Kidney capillary endothelial cell (primary cell): ENCODE measurements at regions not wholly inside any gene's neighbourhood (a gene's known extent, or its start where the extent isn't known, plus 50 kb on each side); places are given as distances from the start of the nearest gene placed in this dataset.
"Not testable (repeated sequence)": the region's sequence is repeated elsewhere in the genome, so short reads cannot be mapped to it uniquely, and the experiment has no call there.

Experiments
- DNase-seq: peaks from one replicate; pipeline ENCODE4 v3.0.0-alpha.2; 2018; ENCODE audit warnings: low spot score

DNA sequence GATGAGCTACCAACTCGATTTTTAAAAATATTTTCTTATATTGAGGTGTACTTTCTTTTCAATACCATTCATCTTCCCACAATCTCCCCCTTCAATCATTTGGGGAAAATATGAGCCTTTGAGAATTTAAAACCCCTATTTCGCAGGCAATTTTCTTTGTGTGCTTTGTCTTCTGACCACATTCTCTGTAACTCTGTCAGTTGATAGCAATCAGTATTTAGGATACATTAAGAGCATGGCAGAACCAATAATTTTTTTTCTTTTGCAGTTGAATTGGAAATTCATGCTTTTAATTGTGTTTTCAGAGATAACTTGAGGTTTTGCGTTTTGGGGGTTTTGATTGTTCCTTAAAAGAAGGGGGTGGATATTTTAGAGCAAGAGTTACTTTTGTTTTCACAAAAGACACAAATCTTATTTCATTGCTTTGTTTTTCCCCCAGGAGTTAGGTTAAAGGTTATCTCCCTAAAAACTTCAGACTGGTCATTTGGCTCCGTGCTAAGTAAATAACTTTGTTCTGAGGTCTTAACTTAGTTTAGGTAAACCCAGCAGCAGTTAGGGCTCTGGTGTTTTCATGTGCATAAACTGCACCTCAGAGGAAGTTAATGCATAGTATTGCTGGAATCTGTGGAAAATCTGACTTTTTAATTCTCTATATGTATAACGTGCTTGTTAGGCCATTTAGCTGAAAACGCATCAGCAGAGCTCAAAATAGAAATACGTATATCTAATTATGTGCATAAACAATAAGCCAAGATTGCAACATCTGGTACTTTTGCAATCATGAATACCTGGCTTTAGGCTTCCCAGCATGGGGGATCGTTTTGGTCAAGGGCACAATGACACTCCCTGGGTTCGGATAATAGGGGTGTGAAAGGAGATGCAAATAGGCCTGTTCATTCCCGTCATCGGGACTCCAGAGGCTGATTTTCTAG, 676.4 kb upstream of the ANKRD30A start:
- no peak for DNase-seq

DNA sequence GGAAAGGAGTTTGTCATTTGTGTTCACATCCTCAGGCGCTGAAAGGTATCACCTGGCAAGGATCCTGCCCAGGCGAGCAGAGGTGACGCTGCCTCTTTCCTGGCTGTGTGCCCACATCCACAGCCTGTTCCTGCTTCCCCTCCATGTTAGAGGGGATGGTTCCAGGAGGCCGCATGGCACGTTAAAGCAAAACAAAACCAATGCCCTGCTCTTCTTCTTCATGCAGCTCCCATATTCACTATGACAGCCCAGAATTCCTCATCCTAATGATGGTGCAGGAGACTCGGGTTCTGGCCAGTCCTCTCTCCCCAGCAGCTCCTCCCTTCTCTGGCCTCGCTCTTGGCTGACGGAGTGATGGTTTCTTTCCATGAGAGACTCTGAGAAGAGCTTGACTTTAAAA, 678.5 kb upstream of the ANKRD30A start:
- DNase-seq = no peak

DNA sequence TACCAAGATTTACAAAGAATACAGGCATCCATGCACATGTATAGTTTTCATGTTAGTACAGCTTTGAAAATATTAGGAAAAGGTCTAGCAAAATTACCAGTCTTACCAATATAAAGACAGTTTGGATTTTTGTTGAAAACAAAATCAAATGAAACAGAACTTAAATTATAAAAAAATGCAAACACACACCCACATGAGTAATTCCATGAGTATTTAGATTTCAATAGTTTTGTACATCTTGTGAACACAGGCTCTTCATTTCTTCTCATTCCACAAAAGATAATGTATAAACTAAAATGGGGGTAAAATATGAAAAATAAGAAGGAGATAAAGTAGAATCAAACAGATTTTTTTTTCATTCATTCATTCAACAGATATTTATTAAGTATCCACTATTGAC, 682.2 kb upstream of the ANKRD30A start:
- DNase-seq = no peak

DNA sequence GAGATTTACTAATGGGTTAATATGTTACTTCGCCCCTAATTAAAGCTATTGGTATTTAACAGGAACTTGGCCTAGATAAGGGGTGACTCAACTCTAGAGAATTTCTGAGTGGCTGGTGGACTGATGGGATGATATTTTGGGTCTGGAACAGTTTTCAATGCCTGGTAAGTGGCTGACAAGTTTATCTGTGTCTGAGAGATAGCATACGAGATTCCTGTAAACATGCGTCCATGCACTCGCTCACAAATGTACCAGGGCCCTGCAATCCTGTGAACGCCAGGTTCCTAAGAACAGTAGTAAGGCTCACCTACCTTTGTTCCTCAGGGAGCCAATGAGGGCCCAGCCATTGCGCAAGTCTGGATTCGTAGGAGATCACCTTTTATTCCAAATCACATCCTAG, 683.8 kb upstream of the ANKRD30A start:
- no peak for DNase-seq

DNA sequence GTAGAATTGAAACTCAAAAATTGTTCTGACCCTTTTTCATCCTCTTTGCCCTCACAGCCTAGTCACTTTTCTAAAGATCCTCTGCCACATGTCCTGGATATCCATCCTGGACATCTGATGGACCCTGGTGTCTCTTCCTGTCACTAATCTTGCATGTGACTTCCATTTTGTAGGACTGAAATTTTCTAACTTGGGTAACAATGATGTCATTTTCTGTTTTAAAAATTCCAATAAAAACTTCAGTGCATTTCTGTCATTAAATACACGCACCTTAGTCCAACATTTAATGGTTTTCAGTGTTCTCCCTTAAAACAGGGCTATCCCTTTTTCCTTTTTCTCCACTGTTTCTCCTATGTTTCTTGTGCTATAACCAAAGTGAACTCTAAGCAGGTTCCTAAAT, 684.9 kb upstream of the ANKRD30A start:
- no peak for DNase-seq

DNA sequence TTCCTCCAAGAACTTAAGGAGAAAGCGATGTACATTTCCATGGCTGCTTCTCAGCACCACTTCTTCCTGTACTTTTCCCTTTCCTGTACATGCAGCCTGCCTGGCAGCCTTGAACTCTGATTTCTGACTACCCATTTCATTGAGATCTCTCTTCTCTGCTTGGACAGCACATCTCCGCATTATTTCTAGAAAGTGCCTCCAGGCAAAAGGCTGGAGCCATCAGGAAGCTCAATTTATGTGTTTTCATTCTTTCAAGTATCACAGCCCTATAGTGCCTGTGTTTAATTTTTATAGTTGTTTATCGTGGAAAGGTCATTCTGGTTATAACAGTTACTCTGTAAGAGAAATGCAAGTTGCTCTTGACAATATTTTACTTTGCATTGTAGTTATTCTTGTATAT, 688.0 kb upstream of the ANKRD30A start:
- no peak for DNase-seq

DNA sequence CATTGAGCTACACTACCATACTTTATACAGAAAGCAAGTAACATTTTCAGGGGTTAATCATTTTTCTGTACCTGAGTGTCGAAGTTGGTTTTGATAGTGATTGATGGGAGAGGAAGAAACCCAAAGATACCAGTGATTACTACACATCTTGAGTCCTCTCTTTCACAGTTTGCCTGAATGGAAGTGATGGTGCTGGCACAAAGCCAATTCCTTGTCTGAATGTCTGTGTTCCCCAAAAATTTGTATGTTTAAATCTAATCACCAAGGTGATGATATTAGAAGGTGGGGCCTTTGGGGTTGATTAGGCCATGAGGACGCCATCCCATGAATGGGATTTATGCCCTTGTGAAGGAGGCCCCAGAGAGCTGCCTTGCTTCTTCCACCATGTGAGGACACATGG, 696.9 kb upstream of the ANKRD30A start:
- no peak for DNase-seq

DNA sequence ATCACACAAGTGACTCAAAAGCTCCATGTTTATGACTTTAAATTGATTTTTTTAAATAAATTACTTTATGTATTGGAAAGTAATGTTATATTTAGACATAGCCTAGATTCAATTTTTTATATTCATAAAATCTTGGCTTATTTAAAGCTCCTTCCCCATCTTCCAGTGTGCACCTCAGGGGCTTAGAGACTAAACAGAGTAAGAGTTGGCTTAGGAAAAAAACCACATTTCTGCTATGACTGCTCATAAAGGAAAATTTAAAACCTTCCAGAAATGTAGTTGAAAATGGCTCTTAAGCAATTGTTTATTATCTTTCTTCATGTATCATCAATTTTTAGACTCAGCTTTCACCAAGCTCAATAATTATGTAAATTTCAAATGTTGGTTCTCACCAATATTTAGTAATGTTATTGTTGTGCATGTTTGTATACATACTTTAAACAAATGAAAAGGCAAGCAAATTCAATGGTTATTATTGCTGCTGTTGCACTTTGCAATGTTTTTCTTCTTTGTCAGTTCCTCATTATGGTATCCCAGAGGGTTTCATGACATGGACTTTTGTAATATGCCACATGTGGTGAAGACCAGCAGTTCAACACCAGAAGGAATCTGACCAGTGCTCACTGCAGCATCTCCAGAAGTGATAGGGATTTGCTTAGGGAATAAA, 700.1 kb upstream of the ANKRD30A start:
- no peak for DNase-seq

DNA sequence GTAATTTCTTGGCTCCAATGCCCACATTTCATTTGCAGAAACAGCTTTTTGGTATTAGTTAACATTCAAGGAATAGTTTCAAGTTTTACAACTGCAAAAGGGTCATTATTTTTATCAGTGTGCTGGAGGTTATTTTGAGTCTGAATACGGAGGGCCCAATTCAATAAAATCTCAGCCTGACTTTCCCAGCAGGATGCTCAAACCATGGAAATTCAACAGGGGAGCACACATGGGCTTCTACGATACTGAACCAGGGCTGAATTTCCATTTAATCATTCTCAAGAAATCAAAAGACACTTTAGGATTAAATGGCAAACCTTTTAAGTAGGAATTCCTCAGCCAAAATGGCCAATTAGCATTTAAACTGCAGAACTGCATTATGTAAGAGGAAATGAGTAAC, 700.9 kb upstream of the ANKRD30A start:
- no peak for DNase-seq

DNA sequence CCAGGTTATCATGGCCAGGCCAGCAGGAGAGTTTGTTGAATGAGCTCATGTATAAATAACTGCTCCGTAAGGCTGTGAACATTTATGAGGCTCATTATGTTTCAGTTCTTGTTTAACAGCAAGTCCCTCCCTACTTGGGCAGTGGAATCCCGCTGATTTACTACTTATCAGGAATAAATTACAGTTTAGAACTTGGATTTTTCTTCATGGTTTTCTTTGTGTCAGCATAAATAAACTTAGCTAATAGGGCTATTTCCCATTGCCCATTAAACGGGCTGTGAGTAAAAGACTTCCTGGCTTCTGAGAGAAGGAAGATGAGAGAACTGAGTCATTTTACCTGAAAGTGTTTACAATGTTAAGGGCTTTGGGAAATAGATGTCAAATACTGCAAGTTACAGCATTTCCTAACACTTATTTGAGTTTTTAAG, 701.6 kb upstream of the ANKRD30A start:
- DNase-seq = no peak

DNA sequence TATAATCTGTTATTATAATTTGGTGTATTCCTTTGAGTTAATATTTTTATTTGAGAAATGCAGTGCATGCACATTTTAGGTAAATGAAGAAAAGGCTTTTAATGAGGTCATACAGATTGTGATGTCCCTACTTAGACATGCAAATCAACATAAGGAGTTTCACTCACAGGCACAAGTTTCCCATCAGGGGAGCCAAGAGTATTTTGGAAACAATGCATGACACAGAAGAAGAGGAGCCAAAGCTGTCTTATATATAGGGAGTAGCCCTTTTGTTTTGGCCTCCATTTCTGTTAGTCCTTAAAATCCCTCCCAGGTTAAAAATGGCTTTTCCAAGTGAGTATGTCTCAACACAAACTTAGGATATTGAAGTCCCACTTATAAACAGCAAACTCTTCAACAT, 703.4 kb upstream of the ANKRD30A start:
- no peak for DNase-seq

DNA sequence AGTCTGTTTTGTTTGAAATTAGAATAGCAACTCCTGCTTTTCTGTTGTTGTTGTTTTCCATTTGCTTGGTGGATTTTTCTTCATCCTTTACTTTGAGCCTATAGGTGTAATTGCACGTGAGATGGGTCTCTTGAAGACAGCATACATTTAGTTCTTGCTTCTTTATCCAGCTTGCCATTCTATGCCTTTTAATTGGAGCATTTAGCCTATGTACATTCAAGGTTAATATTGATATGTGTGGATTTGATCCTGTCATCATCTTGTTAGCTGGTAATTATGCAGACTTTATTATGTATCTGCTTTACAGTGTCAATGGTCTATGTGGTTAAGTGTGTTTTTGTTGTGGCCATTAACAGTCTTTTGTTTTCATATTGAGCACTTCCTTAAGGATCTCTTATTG, 708.9 kb upstream of the ANKRD30A start:
- no peak for DNase-seq

DNA sequence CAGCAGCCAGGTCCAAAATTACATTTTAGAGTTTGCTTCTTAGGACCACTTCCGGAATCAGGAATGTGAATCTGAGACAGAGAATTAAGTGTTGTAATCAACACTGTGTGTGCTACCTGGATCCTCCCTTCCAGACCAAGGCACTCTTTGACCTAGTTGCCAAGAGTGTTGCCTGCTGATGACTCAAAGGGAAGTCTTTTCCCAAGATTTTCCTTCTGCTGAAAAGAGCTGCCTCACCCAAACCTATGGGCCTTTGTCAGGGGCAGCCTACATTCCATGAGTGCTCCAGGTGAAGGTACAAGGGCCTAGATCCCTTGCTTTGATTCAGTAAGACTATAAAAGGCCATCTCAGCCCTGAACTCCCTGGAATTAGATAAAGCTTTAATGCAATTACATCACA, 712.5 kb upstream of the ANKRD30A start:
- DNase-seq = no peak

DNA sequence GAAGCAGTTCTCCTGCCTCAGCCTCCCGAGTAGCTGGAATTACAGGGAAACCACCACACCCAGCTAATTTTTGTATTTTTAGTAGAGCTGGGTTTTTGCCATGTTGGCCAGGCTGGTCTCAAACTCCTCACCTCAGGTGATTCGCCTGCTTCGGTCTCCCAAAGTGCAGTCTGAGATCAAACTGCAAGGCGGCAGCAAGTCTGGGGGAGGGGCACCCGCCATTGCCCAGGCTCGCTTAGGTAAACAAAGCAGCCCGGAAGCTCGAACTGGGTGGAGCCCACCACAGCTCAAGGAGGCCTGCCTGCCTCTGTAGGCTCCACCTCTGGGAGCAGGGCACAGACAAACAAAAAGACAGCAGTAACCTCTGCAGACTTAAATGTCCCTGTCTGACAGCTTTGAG, 725.2 kb upstream of the ANKRD30A start:
- not testable (repeated sequence) for DNase-seq

DNA sequence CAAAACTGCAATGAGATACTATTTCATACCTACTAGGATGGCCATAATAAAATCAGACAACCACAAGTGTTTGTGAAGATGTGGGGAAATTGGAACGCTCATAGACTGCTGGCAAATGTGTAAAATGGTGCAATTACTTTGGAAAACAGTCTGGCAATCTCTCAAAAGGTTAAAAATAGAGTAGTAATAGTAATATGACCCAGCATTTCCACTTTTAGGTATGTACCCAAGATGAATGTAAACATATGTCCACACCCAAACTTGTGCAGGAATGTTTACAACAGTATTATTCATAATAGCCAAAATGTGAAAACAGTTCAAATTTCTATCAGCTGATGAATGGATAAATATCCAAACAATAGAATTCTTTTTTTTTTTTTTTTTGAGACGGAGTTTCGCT, 731.6 kb upstream of the ANKRD30A start:
- DNase-seq = no peak

DNA sequence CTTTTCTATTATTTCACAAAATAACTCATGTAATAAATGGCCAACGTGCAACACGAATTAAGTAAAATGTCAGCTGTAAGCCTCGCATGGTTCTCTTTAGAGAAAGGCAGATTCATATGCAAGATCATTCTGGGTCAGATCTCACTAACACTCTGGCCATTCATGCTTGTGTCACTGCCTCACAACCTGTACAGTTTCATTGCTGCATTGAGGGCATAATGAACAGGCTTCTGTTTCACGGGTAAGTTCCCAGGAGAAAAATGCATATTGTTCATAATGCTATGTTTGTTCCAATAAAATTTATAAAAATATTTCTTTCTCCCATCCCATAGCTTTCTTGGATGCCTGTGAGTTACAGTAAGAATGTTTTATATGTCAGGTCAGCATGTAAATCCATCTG, 734.0 kb upstream of the ANKRD30A start:
- DNase-seq = no peak

DNA sequence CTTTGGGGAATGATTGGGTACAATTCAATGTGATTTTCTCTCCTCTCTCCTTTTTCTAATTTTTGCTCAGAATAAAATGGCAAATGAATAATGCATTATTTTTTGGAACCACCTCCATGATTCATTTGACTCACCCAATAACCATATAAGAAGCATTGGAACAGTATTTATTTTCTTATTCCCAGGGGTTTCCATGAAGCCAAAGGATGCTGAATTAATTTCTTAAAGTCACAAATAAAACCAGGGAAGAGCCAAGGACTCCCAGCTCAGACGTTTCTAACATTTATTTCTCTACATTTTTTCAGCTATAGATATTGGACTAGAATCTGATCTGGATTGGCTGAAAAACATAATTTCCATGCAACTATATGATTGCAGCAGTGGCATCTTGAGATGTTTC, 735.2 kb upstream of the ANKRD30A start:
- DNase-seq = no peak

DNA sequence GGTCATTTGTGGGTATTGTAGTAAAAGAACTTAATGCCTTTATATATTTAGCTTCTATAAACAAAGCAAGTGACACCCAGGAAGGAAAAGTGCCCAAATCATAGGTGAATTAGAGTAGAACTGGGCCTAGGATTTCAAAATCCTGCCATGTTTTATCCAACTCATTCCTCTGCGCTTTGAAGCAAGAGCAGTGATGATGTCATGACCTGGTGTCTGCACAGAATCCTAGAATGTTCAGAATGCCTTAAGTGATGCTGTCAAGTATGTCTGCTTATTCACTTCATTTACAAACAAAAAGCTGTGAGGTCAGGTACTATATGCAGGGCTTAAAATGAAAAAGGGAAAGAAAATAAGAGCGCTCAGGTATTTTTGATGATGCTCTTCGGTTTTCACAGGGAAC, 737.2 kb upstream of the ANKRD30A start:
- no peak for DNase-seq

DNA sequence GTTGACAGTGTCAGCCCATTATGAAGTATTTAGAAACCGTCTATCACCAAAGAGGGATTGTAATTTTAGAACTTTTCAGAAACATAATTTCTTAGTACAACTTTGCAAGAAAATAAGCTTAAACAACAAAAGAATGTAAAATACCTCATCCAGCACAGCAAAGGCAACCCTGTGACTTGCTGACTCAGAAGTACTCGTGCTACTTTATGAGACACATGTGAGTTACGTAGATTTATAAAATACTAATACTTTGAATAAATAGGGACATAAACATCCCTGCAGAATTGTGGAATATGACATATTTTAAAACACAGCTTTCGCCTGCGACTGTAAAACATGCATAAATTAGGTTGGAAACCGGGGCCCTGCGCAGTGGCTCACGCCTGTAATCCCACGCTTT, 739.7 kb upstream of the ANKRD30A start:
- no peak for DNase-seq

DNA sequence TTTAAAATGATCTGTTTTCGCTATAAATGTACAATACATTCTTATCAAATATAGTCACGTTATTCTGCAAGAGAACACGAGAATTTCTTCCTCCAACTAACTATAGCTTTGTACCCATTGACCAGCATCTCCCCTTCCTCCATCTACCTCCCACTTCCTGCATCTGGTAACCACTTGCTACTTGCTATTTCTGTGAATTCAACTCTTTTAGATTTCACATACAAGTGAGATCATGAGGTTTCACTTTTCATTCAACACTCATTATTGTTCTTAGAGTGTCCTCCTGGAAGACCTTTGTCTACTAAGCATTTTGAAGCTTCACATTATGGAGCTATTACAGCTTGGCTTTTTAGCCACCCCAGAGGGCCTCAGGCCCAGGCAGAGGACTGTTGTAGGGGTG, 741.3 kb upstream of the FZD8 start:
- no peak for DNase-seq

DNA sequence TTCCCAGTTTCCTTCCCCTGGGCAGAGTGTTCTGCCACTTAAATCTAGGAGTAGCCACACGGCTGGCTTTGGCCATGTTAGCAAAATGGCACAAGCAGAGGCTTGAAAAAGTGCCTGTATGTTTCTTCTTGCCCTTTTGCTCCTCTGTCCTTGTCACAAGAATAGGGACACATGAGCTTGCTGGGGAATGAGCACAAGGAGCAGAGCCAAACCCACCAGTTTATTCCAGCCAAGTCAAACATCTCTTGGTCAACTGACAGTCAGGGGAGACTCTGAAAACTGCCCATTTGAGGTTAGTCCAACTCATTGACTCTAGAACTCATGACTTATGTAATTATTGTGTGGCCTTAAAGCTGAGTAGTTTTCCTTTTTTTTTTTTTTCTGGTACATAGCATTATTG, 739.7 kb upstream of the FZD8 start:
- DNase-seq = no peak

DNA sequence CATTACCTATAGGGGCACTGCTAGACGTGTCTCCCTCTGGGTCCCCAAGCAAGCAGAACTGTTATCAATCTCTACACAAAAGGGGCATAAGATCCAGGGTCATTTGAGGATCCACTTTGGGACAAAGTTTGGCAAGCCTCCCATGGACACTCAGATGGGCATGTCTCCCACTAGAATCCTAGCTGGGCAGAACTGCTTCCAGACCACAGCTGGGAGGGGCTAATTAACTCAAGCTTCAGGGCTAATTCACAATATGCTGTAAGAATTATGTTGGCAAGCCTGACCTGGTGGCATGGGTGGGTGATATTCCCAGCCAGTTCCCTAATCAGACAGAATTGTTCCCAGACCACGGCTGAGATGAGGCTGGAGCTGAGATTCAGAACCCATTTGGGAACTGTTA, 738.4 kb upstream of the FZD8 start:
- DNase-seq = no peak

DNA sequence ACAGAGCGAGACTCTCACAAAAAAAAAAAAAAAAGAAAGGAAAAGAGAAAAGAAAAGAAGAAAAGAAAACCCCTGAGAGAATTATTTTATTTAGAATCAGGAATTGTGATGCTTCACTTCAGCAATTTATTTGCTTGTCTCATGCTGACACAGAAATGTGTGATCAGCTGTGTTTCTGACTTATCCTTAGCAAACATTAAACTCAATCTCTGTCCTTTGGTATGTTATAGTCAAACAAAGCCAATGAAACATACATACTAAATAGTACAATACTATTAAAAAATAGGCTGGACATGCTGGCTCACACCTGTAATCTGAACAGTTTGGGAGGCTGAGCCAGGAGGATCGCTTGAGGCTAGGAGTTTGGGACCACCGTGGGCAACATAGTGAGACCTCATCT, 733.0 kb upstream of the FZD8 start:
- no peak for DNase-seq
